ENCODE measurements at regions not wholly inside any gene's neighbourhood (a gene's known extent, or its start where the extent isn't known, plus 50 kb on each side); places are given as distances from the start of the nearest gene placed in this dataset.

DNA sequence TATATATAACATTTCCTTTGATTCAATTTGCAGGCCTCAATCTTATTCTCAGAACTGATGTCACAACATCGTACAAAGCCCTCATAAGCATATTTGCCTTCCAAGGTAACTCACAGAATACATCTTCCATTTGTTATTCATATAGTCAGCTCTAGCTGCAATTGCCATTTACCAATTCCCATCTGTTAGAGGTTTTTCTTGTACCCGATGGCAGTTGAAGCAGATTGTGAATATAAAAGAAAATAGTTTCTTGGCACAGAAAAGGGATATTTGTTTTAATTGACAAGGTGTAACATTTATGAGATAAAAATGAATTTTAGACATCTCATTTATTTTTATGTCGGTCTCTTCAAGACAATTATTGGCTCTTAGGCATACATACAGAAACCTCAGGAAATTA lies 311.3 kb downstream of the TRIML1 start:
- TF ChIP-seq, protein P1, sequence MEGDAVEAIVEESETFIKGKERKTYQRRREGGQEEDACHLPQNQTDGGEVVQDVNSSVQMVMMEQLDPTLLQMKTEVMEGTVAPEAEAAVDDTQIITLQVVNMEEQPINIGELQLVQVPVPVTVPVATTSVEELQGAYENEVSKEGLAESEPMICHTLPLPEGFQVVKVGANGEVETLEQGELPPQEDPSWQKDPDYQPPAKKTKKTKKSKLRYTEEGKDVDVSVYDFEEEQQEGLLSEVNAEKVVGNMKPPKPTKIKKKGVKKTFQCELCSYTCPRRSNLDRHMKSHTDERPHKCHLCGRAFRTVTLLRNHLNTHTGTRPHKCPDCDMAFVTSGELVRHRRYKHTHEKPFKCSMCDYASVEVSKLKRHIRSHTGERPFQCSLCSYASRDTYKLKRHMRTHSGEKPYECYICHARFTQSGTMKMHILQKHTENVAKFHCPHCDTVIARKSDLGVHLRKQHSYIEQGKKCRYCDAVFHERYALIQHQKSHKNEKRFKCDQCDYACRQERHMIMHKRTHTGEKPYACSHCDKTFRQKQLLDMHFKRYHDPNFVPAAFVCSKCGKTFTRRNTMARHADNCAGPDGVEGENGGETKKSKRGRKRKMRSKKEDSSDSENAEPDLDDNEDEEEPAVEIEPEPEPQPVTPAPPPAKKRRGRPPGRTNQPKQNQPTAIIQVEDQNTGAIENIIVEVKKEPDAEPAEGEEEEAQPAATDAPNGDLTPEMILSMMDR (IDR thresholded peaks at IDR 0.05; ENCODE audit: control insufficient read depth, insufficient read depth, low read depth, low read length, missing control alignments): no peak
- H3K4me3 ChIP-seq (ENCODE audit: control insufficient read depth, low read depth, low read length): no peak overlapping the region
- no peak for DNase-seq (ENCODE audit: low read depth)

DNA sequence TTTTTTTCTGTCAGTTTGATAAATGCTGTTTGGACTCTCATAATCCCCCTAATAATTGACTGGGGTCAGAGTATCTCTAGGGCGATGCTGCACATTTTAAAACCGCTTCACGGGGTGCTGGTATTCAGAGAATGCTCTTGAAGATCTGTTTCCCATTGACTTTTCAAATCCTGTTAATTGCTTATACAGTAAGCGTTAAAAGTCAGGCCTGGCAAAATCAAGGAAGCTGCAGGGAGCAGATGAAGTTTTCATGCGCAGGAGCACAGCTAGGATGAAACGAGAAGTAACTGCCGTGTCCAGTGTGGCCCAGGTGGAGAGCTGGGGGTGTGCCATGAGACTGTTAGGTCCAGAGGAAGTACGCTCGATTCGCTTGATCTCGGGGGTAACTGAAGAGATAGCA lies 312.9 kb downstream of the TRIML1 start:
- TF ChIP-seq, protein P1 (IDR thresholded peaks at IDR 0.05; ENCODE audit: control insufficient read depth, insufficient read depth, low read depth, low read length, missing control alignments): no peak
- DNase-seq (ENCODE audit: low read depth): no peak
- H3K4me3 ChIP-seq (ENCODE audit: control insufficient read depth, low read depth, low read length): no peak overlapping the region

DNA sequence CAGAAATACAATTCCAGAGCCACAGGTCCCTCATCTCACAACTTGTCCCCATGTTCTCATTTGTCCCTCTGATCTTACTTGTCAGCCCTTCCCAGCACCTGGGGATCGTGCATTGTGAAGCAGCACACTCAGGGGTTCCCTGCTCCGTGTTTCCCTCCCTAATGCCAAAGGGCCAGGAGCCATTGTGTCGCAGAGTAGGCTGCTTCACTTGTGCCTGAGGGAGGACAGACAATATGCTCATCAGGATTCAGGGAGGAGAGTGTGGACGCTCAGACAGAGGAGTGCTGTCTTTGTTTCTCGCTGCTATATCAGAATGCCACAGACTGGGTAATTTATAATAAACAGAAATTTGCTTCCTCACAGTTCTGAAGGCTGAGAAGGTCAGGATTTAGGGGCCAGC lies 315.3 kb downstream of the TRIML1 start:
- DNase-seq (ENCODE audit: low read depth): no peak
- TF ChIP-seq, protein P1 (IDR thresholded peaks at IDR 0.05; ENCODE audit: control insufficient read depth, insufficient read depth, low read depth, low read length, missing control alignments): no peak
- H3K4me3 ChIP-seq (ENCODE audit: control insufficient read depth, low read depth, low read length): no peak overlapping the region

DNA sequence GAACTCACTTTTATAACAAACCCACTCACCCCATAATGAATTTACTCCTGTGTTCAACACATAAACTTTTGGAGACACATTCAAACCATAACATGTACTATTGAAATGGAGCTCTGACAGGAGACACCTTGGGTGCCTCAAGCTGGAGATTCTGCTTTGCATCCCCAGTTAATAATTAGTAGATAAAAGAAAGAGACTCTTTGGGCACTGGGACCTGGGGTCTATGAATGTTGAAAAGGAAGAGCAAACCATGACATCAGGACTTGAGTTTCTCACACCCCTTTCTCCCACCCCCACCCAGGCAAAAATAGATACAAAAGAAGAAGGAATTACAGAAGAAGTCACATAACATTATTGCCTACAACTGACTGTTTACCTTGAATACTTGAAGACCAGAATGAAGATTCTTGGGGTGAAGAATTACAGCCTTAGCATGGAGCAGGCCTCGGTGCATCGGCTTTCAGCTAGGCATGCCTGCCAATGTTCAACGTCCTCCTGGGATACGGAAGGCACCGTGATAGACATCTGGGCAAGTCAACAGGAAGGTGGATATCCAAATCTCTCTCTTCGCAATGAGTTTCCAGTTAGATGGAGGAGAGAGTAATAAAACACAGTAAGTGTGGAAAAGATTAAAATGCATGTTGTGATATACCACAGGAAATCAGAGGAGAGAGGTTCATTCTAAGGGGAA lies 316.0 kb downstream of the TRIML1 start:
- no peak overlapping the region for H3K4me3 ChIP-seq (ENCODE audit: control insufficient read depth, low read depth, low read length)
- DNase-seq (ENCODE audit: low read depth): no peak
- TF ChIP-seq, protein P1 (IDR thresholded peaks at IDR 0.05; ENCODE audit: control insufficient read depth, insufficient read depth, low read depth, low read length, missing control alignments): no peak

DNA sequence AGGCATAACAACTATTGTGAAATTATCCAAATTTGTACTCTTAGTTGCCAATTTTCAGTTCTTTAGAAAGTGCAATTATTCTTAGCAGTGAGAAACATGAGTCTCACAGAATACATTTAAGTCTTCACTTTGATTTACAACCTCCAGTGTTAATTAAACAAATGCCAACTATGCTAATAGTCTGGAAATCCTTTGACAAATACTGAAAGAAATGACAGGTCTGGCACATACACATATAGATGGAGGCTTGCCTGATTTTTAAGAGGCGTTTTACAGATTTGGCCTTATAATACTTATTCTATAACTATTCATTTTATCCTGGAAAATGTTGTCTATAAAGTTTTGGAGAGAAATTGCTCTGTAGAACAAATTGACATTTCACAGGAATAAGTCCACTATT lies 320.1 kb downstream of the TRIML1 start:
- H3K4me3 ChIP-seq (ENCODE audit: control insufficient read depth, low read depth, low read length): no peak overlapping the region
- TF ChIP-seq, protein P1 (IDR thresholded peaks at IDR 0.05; ENCODE audit: control insufficient read depth, insufficient read depth, low read depth, low read length, missing control alignments): no peak
- no peak for DNase-seq (ENCODE audit: low read depth)

DNA sequence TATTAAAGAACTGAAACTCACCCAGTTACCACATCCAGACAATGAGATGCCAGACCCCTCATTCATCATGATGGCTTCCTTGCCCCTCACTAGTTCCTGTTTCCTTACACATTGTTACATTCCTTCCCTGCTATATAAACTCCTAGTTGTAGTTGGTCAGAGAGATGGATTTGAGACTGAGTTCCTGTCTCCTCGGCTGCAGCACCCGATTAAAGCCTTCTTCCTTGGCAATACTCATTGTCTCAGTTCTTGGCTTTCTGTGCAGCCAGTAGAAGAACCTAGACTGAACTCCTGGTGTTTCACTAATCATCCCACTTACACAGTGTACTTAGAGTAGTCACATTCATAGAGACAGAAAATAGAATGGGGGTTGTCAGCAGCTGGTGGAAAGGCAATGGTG lies 324.7 kb downstream of the TRIML1 start:
- H3K4me3 ChIP-seq (ENCODE audit: control insufficient read depth, low read depth, low read length): no peak overlapping the region
- no peak for DNase-seq (ENCODE audit: low read depth)
- TF ChIP-seq, protein P1 (IDR thresholded peaks at IDR 0.05; ENCODE audit: control insufficient read depth, insufficient read depth, low read depth, low read length, missing control alignments): no peak

All from AG09309 (cell line).